Esophagus squamous epithelium (tissue), 4 donors: ENCODE measurements at regions not wholly inside any gene's neighbourhood (a gene's known extent, or its start where the extent isn't known, plus 50 kb on each side); places are given as distances from the start of the nearest gene placed in this dataset.

Source experiments
- POLR2A ChIP-seq, 4 donors: fragments of 450-650 bp; IDR thresholded peaks; one replicate each; pipeline ENCODE4 v1.6.1; 2017; ENCODE audit warnings: antibody characterized with exemption in 4 of 4, mild to moderate bottlenecking in 4 of 4, moderate library complexity in 3 of 4
- TF ChIP-seq, protein P1 (sequence below), 6 experiments: fragments of 450-650 bp in 4 of 6; fragments of 200-600 bp in 2 of 6; sonication (generic) in 2 of 6; IDR thresholded peaks; one replicate each; pipeline ENCODE4 v1.5.1; 2016 to 2019; ENCODE audit warnings: antibody characterized with exemption in 6 of 6, mild to moderate bottlenecking in 4 of 6, moderate library complexity in 4 of 6

DNA sequence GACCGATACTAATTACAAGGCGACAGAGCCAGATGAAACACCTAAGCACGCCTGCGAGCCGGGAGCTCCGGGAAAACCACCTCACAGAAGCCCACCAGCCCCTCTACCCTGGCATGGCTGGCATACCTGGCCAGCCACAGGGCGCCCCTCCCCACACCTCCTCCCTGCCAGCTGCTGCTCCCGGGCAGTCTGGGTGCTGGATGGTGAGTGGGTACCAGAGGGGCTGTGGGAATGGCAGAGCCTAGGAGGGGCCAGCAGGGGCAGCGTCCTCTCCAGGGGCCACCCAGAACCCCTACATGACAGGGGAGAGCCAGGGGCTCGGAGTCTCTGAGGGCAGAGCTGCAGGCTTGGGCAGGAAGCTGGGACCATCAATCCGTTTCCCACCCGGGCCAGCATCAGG is 58.7 kb upstream of the GPC1 start:
- TF ChIP-seq, protein P1, sequence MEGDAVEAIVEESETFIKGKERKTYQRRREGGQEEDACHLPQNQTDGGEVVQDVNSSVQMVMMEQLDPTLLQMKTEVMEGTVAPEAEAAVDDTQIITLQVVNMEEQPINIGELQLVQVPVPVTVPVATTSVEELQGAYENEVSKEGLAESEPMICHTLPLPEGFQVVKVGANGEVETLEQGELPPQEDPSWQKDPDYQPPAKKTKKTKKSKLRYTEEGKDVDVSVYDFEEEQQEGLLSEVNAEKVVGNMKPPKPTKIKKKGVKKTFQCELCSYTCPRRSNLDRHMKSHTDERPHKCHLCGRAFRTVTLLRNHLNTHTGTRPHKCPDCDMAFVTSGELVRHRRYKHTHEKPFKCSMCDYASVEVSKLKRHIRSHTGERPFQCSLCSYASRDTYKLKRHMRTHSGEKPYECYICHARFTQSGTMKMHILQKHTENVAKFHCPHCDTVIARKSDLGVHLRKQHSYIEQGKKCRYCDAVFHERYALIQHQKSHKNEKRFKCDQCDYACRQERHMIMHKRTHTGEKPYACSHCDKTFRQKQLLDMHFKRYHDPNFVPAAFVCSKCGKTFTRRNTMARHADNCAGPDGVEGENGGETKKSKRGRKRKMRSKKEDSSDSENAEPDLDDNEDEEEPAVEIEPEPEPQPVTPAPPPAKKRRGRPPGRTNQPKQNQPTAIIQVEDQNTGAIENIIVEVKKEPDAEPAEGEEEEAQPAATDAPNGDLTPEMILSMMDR (IDR thresholded peaks at IDR 0.05), result no peak
- no peak for TF ChIP-seq POLR2A (IDR thresholded peaks at IDR 0.05)
